ENCODE measurements at regions not wholly inside any gene's neighbourhood (a gene's known extent, or its start where the extent isn't known, plus 50 kb on each side); places are given as distances from the start of the nearest gene placed in this dataset.

GRCh38 chr12:98062464-98063245 lies 452.7 kb upstream of the TMPO start:
- no peak for DNase-seq (ENCODE audit: low read depth)

DNA sequence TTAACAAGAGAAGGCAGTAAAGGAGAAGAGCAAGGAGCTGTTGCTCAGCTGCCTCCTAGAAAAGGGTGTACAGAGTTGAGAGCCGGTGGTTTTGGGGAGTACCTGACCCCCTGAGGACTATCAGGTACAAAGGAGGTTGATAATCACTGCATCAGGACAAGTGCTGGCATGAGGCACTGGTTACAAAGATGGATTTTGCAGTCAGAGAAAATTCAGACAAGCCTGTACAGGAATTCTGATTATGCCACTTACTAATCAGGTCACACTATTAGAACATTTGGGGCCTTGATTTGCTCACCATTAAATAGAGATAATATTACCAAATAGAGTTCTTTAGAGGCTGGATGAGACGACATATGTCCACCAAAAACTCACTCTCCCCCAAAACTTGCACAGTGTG lies 450.9 kb upstream of the TMPO start:
- no peak for DNase-seq (ENCODE audit: low read depth)

DNA sequence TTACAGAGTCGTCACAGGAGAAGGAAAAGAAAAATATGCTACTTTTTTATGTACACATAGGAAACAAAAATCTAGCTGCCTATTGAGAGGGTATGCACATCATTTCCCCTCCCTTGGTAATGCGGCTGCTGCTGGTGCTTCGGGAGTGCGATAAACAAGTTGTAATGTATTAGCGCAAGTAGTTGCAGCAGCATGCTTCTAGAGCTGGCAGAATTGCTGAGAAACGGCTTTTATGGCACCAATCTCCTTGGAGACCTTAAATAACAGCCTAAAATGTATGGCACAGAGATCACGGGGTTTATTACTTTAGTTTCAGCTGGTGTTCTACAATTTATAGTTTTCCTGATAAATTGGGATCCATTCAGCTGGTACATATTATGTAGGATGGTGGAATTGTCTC lies 447.6 kb upstream of the TMPO start:
- no peak for DNase-seq (ENCODE audit: low read depth)

DNA sequence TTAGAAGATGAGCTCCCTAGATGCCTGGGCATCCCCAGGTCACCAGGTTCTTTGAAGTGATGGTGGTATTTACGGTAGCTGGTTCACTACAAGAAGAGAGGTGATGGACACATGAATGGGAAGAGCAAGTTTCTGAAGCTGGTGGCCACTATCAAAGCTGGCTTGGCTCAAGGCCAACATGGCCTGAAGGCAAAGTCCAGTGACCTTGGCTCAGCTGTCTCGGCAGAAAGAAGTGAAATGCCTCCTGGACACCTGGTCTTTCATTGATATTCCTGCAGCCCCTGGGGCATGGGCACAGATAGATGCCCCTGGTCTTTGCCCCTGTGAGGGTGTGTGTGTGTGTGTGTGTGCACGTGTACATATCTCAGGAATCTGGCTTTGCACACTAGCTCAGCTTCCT lies 441.8 kb upstream of the TMPO start:
- no peak for DNase-seq (ENCODE audit: low read depth)

DNA sequence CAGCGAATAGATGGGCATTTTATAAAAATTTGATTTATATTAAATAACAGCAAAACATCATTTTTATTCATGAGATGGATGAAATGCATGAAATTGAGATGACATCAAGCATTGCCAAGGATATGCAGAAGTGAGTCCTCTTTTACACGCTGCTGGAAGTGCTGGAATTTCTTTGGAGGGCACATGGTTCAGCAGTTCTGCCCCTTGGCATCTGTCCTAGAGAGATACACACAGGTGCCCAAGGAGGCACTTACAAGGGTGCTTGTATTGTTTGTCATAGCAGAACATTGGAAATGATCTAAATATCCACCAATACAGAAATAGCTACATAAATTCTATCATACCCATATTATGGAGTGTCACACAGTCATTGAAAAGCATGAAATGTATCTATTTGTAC lies 441.1 kb upstream of the TMPO start:
- DNase-seq (ENCODE audit: low read depth): no peak

DNA sequence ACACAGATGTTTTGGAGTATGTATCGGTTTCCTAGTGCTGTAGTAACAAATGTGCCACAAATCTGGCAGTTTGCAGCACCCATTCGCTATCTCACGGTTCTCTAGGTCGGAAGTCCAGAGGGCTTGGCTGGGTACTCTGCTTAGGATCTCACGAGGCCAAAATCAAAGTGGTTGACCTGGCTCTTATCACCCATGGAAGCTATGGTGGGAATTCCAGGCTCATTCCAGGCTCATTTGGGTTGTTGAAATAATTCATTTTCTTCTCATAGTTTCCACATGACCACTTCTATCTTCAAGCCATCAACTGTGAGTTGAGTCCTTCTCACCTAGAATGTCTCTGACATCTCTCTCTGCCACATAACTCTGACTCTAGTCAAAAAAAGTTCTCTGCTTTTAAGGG lies 431.0 kb upstream of the TMPO start:
- DNase-seq (ENCODE audit: low read depth): no peak

- no peak for DNase-seq (ENCODE audit: low read depth)
These were observed 430.2 kb upstream of the TMPO start for GRCh38 chr12:98085046-98085755.

DNA sequence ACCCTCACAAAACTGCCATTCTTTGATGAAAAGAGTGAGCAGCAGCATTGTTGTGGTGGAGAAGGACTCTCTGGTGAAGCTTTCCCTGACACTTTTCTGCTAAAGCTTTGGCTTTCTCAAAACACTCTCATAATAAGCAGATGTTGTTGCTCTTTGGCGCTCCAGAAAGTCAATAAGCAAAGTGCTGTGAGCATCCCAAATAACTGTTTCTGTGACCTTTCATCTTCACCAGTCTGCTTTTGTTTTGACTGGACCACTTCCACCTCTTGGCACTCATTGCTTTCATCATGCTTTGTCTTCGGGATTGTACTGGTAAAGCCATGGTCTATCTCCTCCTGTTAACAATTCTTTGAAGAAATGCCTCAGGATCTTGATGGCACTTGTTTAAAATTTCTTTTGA lies 424.7 kb upstream of the TMPO start:
- DNase-seq (ENCODE audit: low read depth): no peak

- no peak for DNase-seq (ENCODE audit: low read depth)
These were observed 419.0 kb upstream of the TMPO start for GRCh38 chr12:98096436-98096835.

DNA sequence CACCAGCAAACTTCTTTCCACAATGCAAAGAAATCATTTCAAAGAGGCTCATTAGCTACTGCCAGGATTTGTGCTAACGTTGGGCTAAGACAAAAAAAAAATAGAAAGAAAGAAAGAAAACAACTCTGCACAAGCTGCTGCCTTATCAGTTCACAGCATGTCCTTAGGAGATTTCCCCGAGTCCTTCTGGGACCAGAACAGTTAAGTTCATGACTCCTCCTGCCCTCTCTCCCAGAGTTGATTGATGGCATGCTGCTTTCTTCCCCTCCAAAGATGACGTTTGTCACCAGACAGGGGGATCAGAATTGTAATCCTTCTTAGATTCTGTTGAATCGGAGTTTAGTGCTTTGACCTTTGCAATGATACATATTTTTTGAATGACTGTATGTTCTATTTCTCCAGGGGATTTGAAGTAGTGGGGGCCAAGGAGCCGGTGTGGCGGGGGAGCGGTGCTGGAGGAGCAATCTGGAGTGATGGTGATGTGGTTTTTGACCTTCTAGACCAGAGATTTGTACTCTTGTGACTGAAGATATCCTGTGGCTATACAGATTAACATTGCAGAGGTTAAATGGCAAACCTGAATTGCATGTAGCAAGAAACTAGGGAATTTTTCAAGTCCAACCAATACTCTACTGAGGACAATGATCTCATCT lies 409.2 kb upstream of the TMPO start:
- no peak for DNase-seq (ENCODE audit: low read depth)

GRCh38 chr12:98109266-98109665 lies 406.1 kb upstream of the TMPO start:
- DNase-seq (ENCODE audit: low read depth): no peak

DNA sequence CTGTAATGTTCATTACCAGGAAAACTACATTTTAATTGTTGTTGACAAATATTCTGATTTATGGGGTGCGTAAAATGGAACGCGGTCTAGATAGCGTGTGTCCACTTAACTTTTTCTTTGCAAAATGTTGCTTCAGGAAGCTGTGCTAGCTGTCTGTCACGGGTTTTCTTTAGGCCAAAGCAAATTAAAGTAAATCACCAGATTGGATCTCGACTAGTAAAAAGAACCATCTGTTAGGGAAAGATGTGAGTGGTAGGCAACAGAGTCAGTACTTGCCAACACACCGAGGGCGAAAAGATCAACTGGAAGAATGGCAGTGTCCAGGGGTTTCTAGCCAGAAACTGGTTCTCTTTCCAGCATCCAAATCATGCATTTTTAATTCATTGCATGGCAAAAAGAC lies 404.9 kb upstream of the TMPO start:
- no peak for DNase-seq (ENCODE audit: low read depth)

- DNase-seq (ENCODE audit: low read depth): no peak
These were observed 401.8 kb upstream of the TMPO start for GRCh38 chr12:98113548-98113947.

- no peak for DNase-seq (ENCODE audit: low read depth)
These were observed 393.4 kb upstream of the TMPO start for GRCh38 chr12:98121963-98122362.

DNA sequence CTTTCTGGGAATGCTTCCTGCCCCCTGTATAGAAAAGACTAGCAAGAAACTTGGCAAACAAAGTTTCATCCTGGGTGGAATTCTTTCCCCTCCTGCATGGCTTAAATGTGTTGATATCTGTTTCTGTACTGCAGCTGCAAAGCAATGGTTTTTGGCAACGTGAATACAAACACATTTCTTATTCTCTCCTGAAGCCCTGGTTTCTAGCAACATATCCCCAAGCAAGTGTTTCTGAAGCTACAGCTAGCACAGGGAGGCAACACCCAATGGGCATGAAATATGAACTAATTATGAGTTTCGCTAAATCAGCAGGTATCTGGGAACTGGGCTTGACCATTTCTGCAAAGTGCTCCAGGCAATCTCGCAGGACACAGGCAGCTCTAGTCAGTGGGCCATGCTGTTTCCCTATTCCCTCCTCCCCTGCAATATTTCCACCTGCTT lies 392.3 kb upstream of the TMPO start:
- no peak for DNase-seq (ENCODE audit: low read depth)

DNA sequence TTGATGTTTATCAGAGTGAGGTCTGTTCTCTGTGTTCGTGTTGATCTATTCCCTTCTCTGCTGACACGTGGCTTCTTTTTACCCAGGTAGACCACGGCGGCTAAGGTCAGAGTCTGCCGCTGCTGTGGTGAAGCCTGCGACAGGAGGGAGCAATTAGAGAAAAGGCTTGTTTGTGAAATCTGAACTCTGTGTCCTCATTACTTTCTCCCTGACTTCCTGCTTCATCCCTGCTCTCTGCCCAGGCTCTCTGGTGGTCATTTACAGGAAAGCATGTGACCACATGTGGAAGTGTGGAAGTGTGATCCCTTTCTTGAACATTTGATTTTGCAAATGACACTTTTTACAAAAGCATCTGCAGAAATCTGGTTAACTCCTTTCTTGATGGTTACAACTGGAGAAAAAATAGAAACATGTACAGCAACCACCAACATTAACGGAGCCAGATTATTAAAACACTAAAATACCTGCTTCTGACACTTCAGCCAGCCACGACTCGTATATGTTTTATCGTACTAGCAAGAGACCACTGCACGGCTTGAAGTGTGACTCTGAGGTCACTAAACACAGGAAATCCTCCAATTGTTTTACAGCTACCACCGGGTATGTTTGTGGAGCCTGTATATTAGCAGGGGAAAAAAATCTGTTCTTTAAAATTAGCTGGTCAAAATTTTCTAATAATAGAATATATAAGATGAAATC lies 388.6 kb upstream of the TMPO start:
- DNase-seq (ENCODE audit: low read depth): no peak

GRCh38 chr12:98127336-98127679 lies 388.1 kb upstream of the TMPO start:
- no peak for DNase-seq (ENCODE audit: low read depth)

DNA sequence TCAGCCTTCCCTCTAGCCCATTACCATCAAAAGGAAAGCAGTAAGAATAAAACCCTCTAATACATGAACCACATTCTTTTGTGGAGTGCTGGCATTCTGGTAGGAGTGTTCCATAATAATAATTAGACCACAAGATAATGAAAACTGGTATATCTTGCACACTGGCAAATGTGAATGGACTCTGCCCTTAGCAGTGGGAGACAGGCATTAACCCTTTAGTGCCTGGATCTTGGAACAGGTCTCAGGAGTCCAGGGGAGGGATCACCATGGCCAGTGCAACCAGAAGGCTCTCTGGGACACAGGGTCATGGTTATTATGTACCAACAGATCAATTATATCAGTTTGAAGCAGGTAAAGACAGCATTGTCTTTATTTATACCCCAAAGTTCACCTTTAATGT lies 387.5 kb upstream of the TMPO start:
- DNase-seq (ENCODE audit: low read depth): no peak

- no peak for DNase-seq (ENCODE audit: low read depth)
These were observed 378.8 kb upstream of the TMPO start for GRCh38 chr12:98136544-98136943.

- no peak for DNase-seq (ENCODE audit: low read depth)
These were observed 378.1 kb upstream of the TMPO start for GRCh38 chr12:98137278-98137677.

GRCh38 chr12:98144953-98145352 lies 370.4 kb upstream of the TMPO start:
- DNase-seq (ENCODE audit: low read depth): no peak

DNA sequence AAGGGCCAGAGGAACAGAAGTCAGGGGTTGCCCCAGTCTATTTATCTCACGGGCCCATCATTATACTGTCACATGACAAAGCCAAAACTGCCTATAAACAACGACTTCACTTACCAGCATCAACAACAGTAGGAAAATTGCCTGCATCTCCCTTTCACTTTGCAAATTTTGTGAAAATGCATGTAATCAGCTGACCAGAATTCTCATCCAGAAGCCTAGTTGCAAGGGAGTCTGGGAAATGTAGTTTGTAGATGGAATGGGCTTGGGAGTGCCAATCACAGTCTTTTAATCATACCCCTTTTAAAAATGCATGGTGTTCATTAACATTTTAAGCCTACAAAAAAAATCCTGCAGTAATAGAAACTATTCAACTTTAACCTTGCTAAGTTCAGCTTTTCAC lies 369.3 kb upstream of the TMPO start:
- DNase-seq (ENCODE audit: low read depth): no peak

DNA sequence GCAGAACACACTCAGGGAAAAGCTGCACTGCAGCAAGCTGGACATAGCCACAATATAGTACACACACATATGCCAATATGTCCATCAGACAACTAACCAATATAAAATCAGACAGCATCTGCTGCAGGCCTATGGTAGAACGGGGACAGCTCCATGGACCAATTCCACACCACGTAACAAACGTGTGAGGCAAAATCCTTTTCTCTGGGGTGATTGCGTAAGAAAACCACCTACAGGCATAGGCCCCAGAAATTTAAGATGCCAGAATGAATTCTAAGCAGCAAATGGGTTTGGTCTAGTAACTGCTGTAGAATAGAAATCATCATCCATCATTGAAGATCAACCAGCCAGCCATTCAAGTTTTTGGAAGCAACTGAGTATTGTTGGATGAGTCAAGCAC lies 368.9 kb upstream of the TMPO start:
- DNase-seq (ENCODE audit: low read depth): no peak
